ENCODE measurements at regions not wholly inside any gene's neighbourhood (a gene's known extent, or its start where the extent isn't known, plus 50 kb on each side); places are given as distances from the start of the nearest gene placed in this dataset.

GRCh38 chr12:9332564-9332963, 124.4 kb upstream of the PZP start:
- no peak for DNase-seq
- no peak overlapping the region for H3K4me2 ChIP-seq
- H3K36me3 ChIP-seq (replicated peaks in 1 of 2; ENCODE audit: control insufficient read depth in 1 of 2, insufficient read depth in 2 of 2, low read length in 1 of 2), result no peaks in the 10 kb centered on the region
- H3K9me3 ChIP-seq, result no peaks in the 10 kb centered on the region
- TF ChIP-seq ZBTB33 (IDR thresholded peaks at IDR 0.05; ENCODE audit: borderline replicate concordance, low read depth), result no peak
- TF ChIP-seq REST (IDR thresholded peaks at IDR 0.05; ENCODE audit: low read depth, low read length), result no peak
- TF ChIP-seq GATA2 (CRISPR knock-in tag; IDR thresholded peaks at IDR 0.05), result no peak
- no peak for TF ChIP-seq RFX5 (IDR thresholded peaks at IDR 0.05; ENCODE audit: low read length)
- TF ChIP-seq MXI1 (IDR thresholded peaks at IDR 0.05; ENCODE audit: low read depth, low read length), result no peak
- TF ChIP-seq RAD21 (IDR thresholded peaks at IDR 0.05; ENCODE audit: low read length), result no peak
- no peak for TF ChIP-seq EZH2phosphoT487 (IDR thresholded peaks at IDR 0.05; ENCODE audit: borderline replicate concordance, low read depth)
- no peak for TF ChIP-seq EP300 (IDR thresholded peaks at IDR 0.05; ENCODE audit: borderline replicate concordance in 1 of 2, low read depth in 1 of 2, low read length in 1 of 2)
- TF ChIP-seq NFIC (IDR thresholded peaks at IDR 0.05; ENCODE audit: borderline replicate concordance), result no peak
- TF ChIP-seq SMC3 (IDR thresholded peaks at IDR 0.05; ENCODE audit: low read depth, low read length), result no peak
- TF ChIP-seq FOXM1 (IDR thresholded peaks at IDR 0.05; ENCODE audit: low read depth), result no peak
- CTCF ChIA-PET, result interaction anchor here (1.0 to 5.8 kb wide), 6 partner anchors 8 to 377 kb away, joined by 4 to 44 read pairs (median 8); no protein-coding TSS in a partner anchor
- POLR2A ChIA-PET, result no interaction called here
- H3K27ac ChIP-seq (ENCODE audit: low read depth in 2 of 2, low read length in 1 of 2), result no peak overlapping the region
- no peaks in the 10 kb centered on the region for H4K20me1 ChIP-seq (ENCODE audit: insufficient read depth)
- H2AFZ ChIP-seq (ENCODE audit: low read depth), result no peak overlapping the region
- H3F3A ChIP-seq (replicated peaks; ENCODE audit: insufficient read depth), result no peaks in the 10 kb centered on the region
- WGBS (ENCODE audit: low lambda C conversion rate), result 18% methylated on average over 3 of the region's 4 CpGs
- H3K9ac ChIP-seq, result no peak overlapping the region
- H3K4me3 ChIP-seq (ENCODE audit: low read depth in 2 of 2, low read length in 1 of 2), result no peak overlapping the region
- H3K79me2 ChIP-seq (ENCODE audit: insufficient read depth), result no peaks in the 10 kb centered on the region
- H3K4me1 ChIP-seq (ENCODE audit: control insufficient read depth in 1 of 2, insufficient read depth in 2 of 2, low read depth in 1 of 2, low read length in 1 of 2), result no peaks in the 10 kb centered on the region; a peak in 1 of 4 replicates
- H3K27me3 ChIP-seq (ENCODE audit: insufficient read depth), result no peaks in the 10 kb centered on the region; the same call in 1 of the 2 replicates
- no peaks in the 10 kb centered on the region for H3K9me2 ChIP-seq

GRCh38 chr12:9331218-9331626, 123.0 kb upstream of the PZP start:
- ChIA-PET POLR2A (no interaction called here), CTCF (interaction anchor here (0.6 to 5.8 kb wide), 30 partner anchors 8 to 419 kb away, joined by 3 to 44 read pairs (median 4); no protein-coding TSS in a partner anchor)
- H3K79me2 ChIP-seq (ENCODE audit: insufficient read depth), result no peaks in the 10 kb centered on the region
- no peak overlapping the region for H3K9ac ChIP-seq
- H2AFZ ChIP-seq (ENCODE audit: low read depth), result no peak overlapping the region
- H3K4me3 ChIP-seq (ENCODE audit: low read depth in 2 of 2, low read length in 1 of 2), result peak overlapping the region in 1 of 2 experiments; percentile 50; a peak in 1 of 4 replicates
- H3K9me3 ChIP-seq, result no peaks in the 10 kb centered on the region
- no peaks in the 10 kb centered on the region for H4K20me1 ChIP-seq (ENCODE audit: insufficient read depth)
- no peaks in the 10 kb centered on the region; the same call in 1 of the 2 replicates for H3K27me3 ChIP-seq (ENCODE audit: insufficient read depth)
- no peak overlapping the region for H3K27ac ChIP-seq (ENCODE audit: low read depth in 2 of 2, low read length in 1 of 2)
- H3K4me1 ChIP-seq (ENCODE audit: control insufficient read depth in 1 of 2, insufficient read depth in 2 of 2, low read depth in 1 of 2, low read length in 1 of 2), result no peaks in the 10 kb centered on the region; a peak in 1 of 4 replicates
- 11% methylated on average over 2 of the region's 5 CpGs for WGBS (ENCODE audit: low lambda C conversion rate)
- no peaks in the 10 kb centered on the region for H3F3A ChIP-seq (replicated peaks; ENCODE audit: insufficient read depth)
- H3K4me2 ChIP-seq, result no peak overlapping the region
- H3K36me3 ChIP-seq (replicated peaks in 1 of 2; ENCODE audit: control insufficient read depth in 1 of 2, insufficient read depth in 2 of 2, low read length in 1 of 2), result no peaks in the 10 kb centered on the region
- DNase-seq, result peak; percentile 72
- no peaks in the 10 kb centered on the region for H3K9me2 ChIP-seq
- TF ChIP-seq RAD21 (IDR thresholded peaks at IDR 0.05; ENCODE audit: low read length), result peak; percentile 92
- TF ChIP-seq SMC3 (IDR thresholded peaks at IDR 0.05; ENCODE audit: low read depth, low read length), result peak; percentile 73
- TF ChIP-seq REST (IDR thresholded peaks at IDR 0.05; ENCODE audit: low read depth, low read length), result no peak
- no peak for TF ChIP-seq ZBTB33 (IDR thresholded peaks at IDR 0.05; ENCODE audit: borderline replicate concordance, low read depth)
